Thyroid gland (tissue), 4 donors: ENCODE measurements at regions not wholly inside any gene's neighbourhood (a gene's known extent, or its start where the extent isn't known, plus 50 kb on each side); places are given as distances from the start of the nearest gene placed in this dataset.

Experiments
- DNase-seq, 2 donors: peaks; one replicate each; pipeline ENCODE4 v3.0.0-alpha.2; 2019
- H3K27ac ChIP-seq, 3 donors: fragments of 200-600 bp; sonication (generic); 1 replicate in 2 of 3; 2 replicates in 1 of 3; pipeline ENCODE4 v1.5.1; 2016 to 2019; ENCODE audit warnings: mild to moderate bottlenecking in 1 of 3, moderate library complexity in 1 of 3
- H3K27me3 ChIP-seq: fragments of 200-600 bp; sonication (generic); one replicate; pipeline ENCODE4 v1.5.1; 2019
- H3K36me3 ChIP-seq, 2 donors: fragments of 200-600 bp; sonication (generic); one replicate each; pipeline ENCODE4 v1.5.1; 2016 to 2019
- H3K4me1 ChIP-seq, 2 donors: fragments of 200-600 bp; sonication (generic); one replicate each; pipeline ENCODE4 v1.5.1; 2017 to 2019
- H3K4me3 ChIP-seq, 3 donors: fragments of 200-600 bp; sonication (generic); replicated peaks in 1 of 3; 1 replicate in 2 of 3; 2 replicates in 1 of 3; pipeline ENCODE4 v1.5.1; 2016; ENCODE audit warnings: mild to moderate bottlenecking in 1 of 3
- H3K9me3 ChIP-seq: fragments of 200-600 bp; sonication (generic); one replicate; pipeline ENCODE4 v1.5.1; 2017
- CTCF ChIP-seq, 6 experiments: fragments of 200-600 bp in 3 of 6; fragments of 450-650 bp in 3 of 6; sonication (generic) in 3 of 6; IDR thresholded peaks; one replicate each; pipeline ENCODE4 v1.5.1; 2016 to 2019; ENCODE audit warnings: antibody characterized with exemption in 6 of 6, mild to moderate bottlenecking in 2 of 6, inconsistent platforms in 1 of 6, moderate library complexity in 1 of 6
- POLR2A ChIP-seq, 2 donors: fragments of 450-650 bp; IDR thresholded peaks; one replicate each; pipeline ENCODE4 v1.6.1; 2017; ENCODE audit warnings: antibody characterized with exemption in 2 of 2, mild to moderate bottlenecking in 2 of 2, moderate library complexity in 1 of 2
- WGBS, 2 donors: methylation state at CpG; one replicate each; pipeline ENCODE4 v1.1.5; 2017; 5-methylcytosine and 5-hydroxymethylcytosine counted together
- intact Hi-C: fragments of 100-400 bp; cut with DNase I; formaldehyde crosslinking; loops from one replicate; pipeline ENCODE4 v1.15.1; 2023

GRCh38 chr4:125772680-125773079 lies 457.9 kb downstream of the FAT4 start:
- no peak for DNase-seq
- Histone ChIP-seq H3K4me1 (no peaks in the 10 kb centered on the region), H3K9me3 (no peaks in the 10 kb centered on the region), H3K27me3 (no peaks in the 10 kb centered on the region), H3K36me3 (no peaks in the 10 kb centered on the region), H3K4me3 (no peak overlapping the region), H3K27ac (no peak overlapping the region)
- intact Hi-C loops: no loop called here
- 96 to 100% methylated on average over 1 of the region's 1 CpG for WGBS, 2 donors
- no peak for TF ChIP-seq POLR2A (IDR thresholded peaks at IDR 0.05)
- TF ChIP-seq CTCF (IDR thresholded peaks at IDR 0.05): no peak

- Histone ChIP-seq H3K27me3 (no peaks in the 10 kb centered on the region), H3K4me1 (no peaks in the 10 kb centered on the region), H3K4me3 (no peak overlapping the region), H3K36me3 (no peaks in the 10 kb centered on the region), H3K27ac (no peak overlapping the region), H3K9me3 (no peaks in the 10 kb centered on the region)
- 81 to 88% methylated on average over 1 of the region's 1 CpG for WGBS, 2 donors
- no peak for DNase-seq
- TF ChIP-seq CTCF (IDR thresholded peaks at IDR 0.05) (no peak), POLR2A (IDR thresholded peaks at IDR 0.05) (no peak)
- intact Hi-C loops: no loop called here
Observed at GRCh38 chr4:125773502-125773901, 458.7 kb downstream of the FAT4 start.

- Histone ChIP-seq H3K4me1 (no peaks in the 10 kb centered on the region), H3K27me3 (no peaks in the 10 kb centered on the region), H3K9me3 (no peaks in the 10 kb centered on the region), H3K4me3 (no peak overlapping the region), H3K27ac (no peak overlapping the region), H3K36me3 (no peaks in the 10 kb centered on the region)
- no peak for DNase-seq
- TF ChIP-seq CTCF (IDR thresholded peaks at IDR 0.05) (no peak), POLR2A (IDR thresholded peaks at IDR 0.05) (no peak)
- intact Hi-C loops: no loop called here
- WGBS, 2 donors: 75 to 87% methylated on average over 2 of the region's 2 CpGs
Observed at GRCh38 chr4:125773931-125774330, 459.2 kb downstream of the FAT4 start.

- H3K4me3 ChIP-seq: no peak overlapping the region
- no peaks in the 10 kb centered on the region for H3K4me1 ChIP-seq
- H3K27me3 ChIP-seq: no peaks in the 10 kb centered on the region
- TF ChIP-seq POLR2A (IDR thresholded peaks at IDR 0.05) (no peak), CTCF (IDR thresholded peaks at IDR 0.05) (no peak)
- intact Hi-C loops: no loop called here
- no peaks in the 10 kb centered on the region for H3K36me3 ChIP-seq
- 80 to 90% methylated on average over 4 of the region's 4 CpGs for WGBS, 2 donors
- DNase-seq: no peak
- no peaks in the 10 kb centered on the region for H3K9me3 ChIP-seq
- no peak overlapping the region for H3K27ac ChIP-seq
Observed at GRCh38 chr4:125776146-125776545, 461.4 kb downstream of the FAT4 start.

- Histone ChIP-seq H3K27me3 (no peaks in the 10 kb centered on the region), H3K36me3 (no peaks in the 10 kb centered on the region), H3K4me3 (no peak overlapping the region), H3K27ac (no peak overlapping the region), H3K9me3 (no peaks in the 10 kb centered on the region), H3K4me1 (no peaks in the 10 kb centered on the region)
- TF ChIP-seq POLR2A (IDR thresholded peaks at IDR 0.05) (no peak), CTCF (IDR thresholded peaks at IDR 0.05) (no peak)
- no peak for DNase-seq
- intact Hi-C loops: no loop called here
Observed at GRCh38 chr4:125780164-125780563, 465.4 kb downstream of the FAT4 start.
